Esophagus squamous epithelium (tissue), 5 donors: ENCODE measurements at regions not wholly inside any gene's neighbourhood (a gene's known extent, or its start where the extent isn't known, plus 50 kb on each side); places are given as distances from the start of the nearest gene placed in this dataset.

Source experiments
- DNase-seq: peaks from one replicate; lab custom pipeline; 2025; lab: John Stamatoyannopoulos, UW
- H3K27ac ChIP-seq, 4 donors: fragments of 200-600 bp; sonication (generic); one replicate each; pipeline ENCODE4 v1.5.1; 2016 to 2019; ENCODE audit warnings: mild to moderate bottlenecking in 1 of 4
- H3K27me3 ChIP-seq, 4 donors: fragments of 200-600 bp; sonication (generic); 1 replicate in 3 of 4; 2 replicates in 1 of 4; pipeline versions ENCODE4 v1.5.1 to v1.6.0; 2017 to 2021; ENCODE audit warnings: antibody characterized with exemption in 1 of 4
- H3K36me3 ChIP-seq, 3 donors: fragments of 200-600 bp; sonication (generic); one replicate each; pipeline ENCODE4 v1.5.1; 2016 to 2019
- H3K4me1 ChIP-seq, 3 donors: fragments of 200-600 bp; sonication (generic); one replicate each; pipeline ENCODE4 v1.5.1; 2017 to 2019
- H3K4me3 ChIP-seq, 4 donors: fragments of 200-600 bp; sonication (generic); 1 replicate in 3 of 4; 2 replicates in 1 of 4; pipeline ENCODE4 v1.5.1; 2016 to 2019; ENCODE audit warnings: mild to moderate bottlenecking in 2 of 4, moderate library complexity in 1 of 4
- H3K9me3 ChIP-seq, 3 donors: fragments of 200-600 bp; sonication (generic); one replicate each; pipeline ENCODE4 v1.5.1; 2016 to 2019
- POLR2A ChIP-seq, 4 donors: fragments of 450-650 bp; IDR thresholded peaks; one replicate each; pipeline ENCODE4 v1.6.1; 2017; ENCODE audit warnings: antibody characterized with exemption in 4 of 4, mild to moderate bottlenecking in 4 of 4, moderate library complexity in 3 of 4
- WGBS, 2 donors: methylation state at CpG; one replicate each; pipeline ENCODE4 v1.1.5; 2018; 5-methylcytosine and 5-hydroxymethylcytosine counted together
- intact Hi-C: fragments of 100-400 bp; cut with DNase I; formaldehyde crosslinking; loops from one replicate; pipeline ENCODE4 v1.15.0; 2022
- TF ChIP-seq, protein P1 (sequence below), 6 experiments: fragments of 450-650 bp in 4 of 6; fragments of 200-600 bp in 2 of 6; sonication (generic) in 2 of 6; IDR thresholded peaks; one replicate each; pipeline ENCODE4 v1.5.1; 2016 to 2019; ENCODE audit warnings: antibody characterized with exemption in 6 of 6, mild to moderate bottlenecking in 4 of 6, moderate library complexity in 4 of 6
- donor health status: DM: yes; HTN: yes; CAD: no.

GRCh38 chr17:62862251-62862650 is 54.1 kb upstream of the MARCHF10 start:
- intact Hi-C loops, result no loop called here
- WGBS, 2 donors, result 85 to 87% methylated on average over 2 of the region's 2 CpGs
- TF ChIP-seq POLR2A (IDR thresholded peaks at IDR 0.05), result no peak
- no peak for DNase-seq
- Histone ChIP-seq H3K27me3 (peaks cover 0 to 18% (median 0%) of the 10 kb centered on the region in 4 donors), H3K4me3 (no peak overlapping the region), H3K36me3 (no peaks in the 10 kb centered on the region), H3K4me1 (peaks cover 0 to 12% (median 0%) of the 10 kb centered on the region in 3 donors), H3K9me3 (no peaks in the 10 kb centered on the region), H3K27ac (no peak overlapping the region)

DNA sequence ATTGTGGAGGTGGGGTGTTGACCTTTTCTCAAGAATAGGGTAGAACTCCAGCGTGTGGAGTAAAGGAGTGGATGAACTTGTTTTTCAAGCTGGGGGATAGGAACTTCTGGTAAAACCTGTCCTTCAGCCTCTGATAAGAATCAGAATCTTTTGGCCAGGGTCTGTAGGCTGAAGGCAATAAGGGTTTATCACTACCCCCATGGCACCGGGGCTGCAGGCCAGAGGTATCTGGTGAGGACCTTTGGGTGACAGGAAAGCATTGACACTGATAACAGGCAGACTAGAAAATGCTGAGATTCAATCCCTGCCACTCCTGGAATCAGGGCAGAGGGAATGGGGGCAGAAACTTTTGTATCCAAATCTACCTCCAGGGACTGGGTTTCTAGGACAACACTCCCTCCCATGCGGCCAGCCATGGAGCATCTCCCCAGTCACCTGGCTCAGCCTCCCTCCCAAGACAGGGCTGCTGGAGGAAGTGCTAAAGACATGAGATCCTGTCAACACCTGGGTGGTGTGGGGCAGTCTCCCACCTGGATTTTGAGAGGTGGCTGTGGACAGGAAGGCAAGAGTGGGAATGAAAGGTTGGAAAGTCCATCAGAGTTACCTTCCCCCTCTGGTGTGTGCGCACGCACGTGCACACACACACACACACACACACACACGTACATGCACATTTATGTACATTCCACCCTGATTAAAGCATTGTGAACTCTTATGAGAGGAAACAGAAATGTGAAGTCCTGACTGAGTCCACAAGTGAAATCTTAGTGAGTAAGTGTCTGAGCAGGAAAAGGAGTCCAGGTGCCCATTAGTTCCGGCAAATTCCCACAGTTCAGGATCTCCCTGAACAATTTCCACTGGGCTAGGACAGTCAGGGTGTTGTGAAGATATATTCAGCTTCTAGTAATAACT is 53.1 kb upstream of the MARCHF10 start:
- no peak overlapping the region for H3K27ac ChIP-seq
- H3K4me3 ChIP-seq, result no peak overlapping the region
- peaks cover 0 to 12% (median 0%) of the 10 kb centered on the region in 3 donors for H3K4me1 ChIP-seq
- DNase-seq, result no peak
- H3K9me3 ChIP-seq, result no peaks in the 10 kb centered on the region
- TF ChIP-seq, protein P1, sequence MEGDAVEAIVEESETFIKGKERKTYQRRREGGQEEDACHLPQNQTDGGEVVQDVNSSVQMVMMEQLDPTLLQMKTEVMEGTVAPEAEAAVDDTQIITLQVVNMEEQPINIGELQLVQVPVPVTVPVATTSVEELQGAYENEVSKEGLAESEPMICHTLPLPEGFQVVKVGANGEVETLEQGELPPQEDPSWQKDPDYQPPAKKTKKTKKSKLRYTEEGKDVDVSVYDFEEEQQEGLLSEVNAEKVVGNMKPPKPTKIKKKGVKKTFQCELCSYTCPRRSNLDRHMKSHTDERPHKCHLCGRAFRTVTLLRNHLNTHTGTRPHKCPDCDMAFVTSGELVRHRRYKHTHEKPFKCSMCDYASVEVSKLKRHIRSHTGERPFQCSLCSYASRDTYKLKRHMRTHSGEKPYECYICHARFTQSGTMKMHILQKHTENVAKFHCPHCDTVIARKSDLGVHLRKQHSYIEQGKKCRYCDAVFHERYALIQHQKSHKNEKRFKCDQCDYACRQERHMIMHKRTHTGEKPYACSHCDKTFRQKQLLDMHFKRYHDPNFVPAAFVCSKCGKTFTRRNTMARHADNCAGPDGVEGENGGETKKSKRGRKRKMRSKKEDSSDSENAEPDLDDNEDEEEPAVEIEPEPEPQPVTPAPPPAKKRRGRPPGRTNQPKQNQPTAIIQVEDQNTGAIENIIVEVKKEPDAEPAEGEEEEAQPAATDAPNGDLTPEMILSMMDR (IDR thresholded peaks at IDR 0.05), result no peak
- TF ChIP-seq POLR2A (IDR thresholded peaks at IDR 0.05), result no peak
- 76 to 82% methylated on average over 7 of the region's 8 CpGs for WGBS, 2 donors
- intact Hi-C loops, result no loop called here
- H3K27me3 ChIP-seq, result peaks cover 0 to 9% (median 0%) of the 10 kb centered on the region in 4 donors
- H3K36me3 ChIP-seq, result no peaks in the 10 kb centered on the region

- Histone ChIP-seq H3K36me3 (no peaks in the 10 kb centered on the region), H3K27me3 (peaks cover 0 to 16% (median 0%) of the 10 kb centered on the region in 4 donors), H3K27ac (no peak overlapping the region), H3K4me3 (no peak overlapping the region), H3K9me3 (no peaks in the 10 kb centered on the region), H3K4me1 (peaks cover 0 to 12% (median 0%) of the 10 kb centered on the region in 3 donors)
- WGBS, 2 donors, result 90 to 100% methylated on average over 3 of the region's 3 CpGs
- TF ChIP-seq POLR2A (IDR thresholded peaks at IDR 0.05), result no peak
- TF ChIP-seq, protein P1 (IDR thresholded peaks at IDR 0.05), result no peak
- intact Hi-C loops, result no loop called here
- DNase-seq, result no peak
These were observed 51.0 kb upstream of the MARCHF10 start for GRCh38 chr17:62859146-62859545.
